WI38 (cell line): ENCODE measurements at regions not wholly inside any gene's neighbourhood (a gene's known extent, or its start where the extent isn't known, plus 50 kb on each side); places are given as distances from the start of the nearest gene placed in this dataset.

Experiments
- H3K4me3 ChIP-seq: 2 replicates; pipeline ENCODE4 v1.5.1; 2011; ENCODE audit warnings: low read depth, mild to moderate bottlenecking, control low read depth, low read length
- CTCF ChIP-seq: IDR thresholded peaks from 2 replicates; pipeline ENCODE4 v1.5.1; 2012; ENCODE audit warnings: low read depth, mild to moderate bottlenecking, control low read depth, low read length

GRCh38 chr4:92182006-92182735, 121.6 kb upstream of the GRID2 start:
- TF ChIP-seq CTCF = no peak
- H3K4me3 ChIP-seq = no peak overlapping the region

GRCh38 chr4:92182736-92183407, 120.9 kb upstream of the GRID2 start:
- H3K4me3 ChIP-seq = no peak overlapping the region
- TF ChIP-seq CTCF = no peak

- no peak overlapping the region for H3K4me3 ChIP-seq
- no peak for TF ChIP-seq CTCF
These were observed 119.9 kb upstream of the GRID2 start for GRCh38 chr4:92183825-92184224.

GRCh38 chr4:92184566-92184965, 119.2 kb upstream of the GRID2 start:
- TF ChIP-seq CTCF = no peak
- no peak overlapping the region for H3K4me3 ChIP-seq

- no peak overlapping the region for H3K4me3 ChIP-seq
- no peak for TF ChIP-seq CTCF
These were observed 117.5 kb upstream of the GRID2 start for GRCh38 chr4:92186239-92186638.

- H3K4me3 ChIP-seq = no peak overlapping the region
- TF ChIP-seq CTCF = no peak
These were observed 114.6 kb upstream of the GRID2 start for GRCh38 chr4:92189146-92189545.

GRCh38 chr4:92198711-92199110, 105.1 kb upstream of the GRID2 start:
- no peak overlapping the region for H3K4me3 ChIP-seq
- TF ChIP-seq CTCF = no peak
